Retinal pigment epithelial cell (primary cell): ENCODE measurements at regions not wholly inside any gene's neighbourhood (a gene's known extent, or its start where the extent isn't known, plus 50 kb on each side); places are given as distances from the start of the nearest gene placed in this dataset.

Experiments used
- DNase-seq: peaks from one replicate; pipeline ENCODE4 v3.0.0-alpha.2; 2010; ENCODE audit warnings: low read depth
- H3K4me3 ChIP-seq: 2 replicates; pipeline ENCODE4 v1.5.1; 2011; ENCODE audit warnings: mild to moderate bottlenecking, low read length, control low read depth, moderate library complexity
- TF ChIP-seq, protein P1 (sequence below): conservative IDR thresholded peaks from 2 replicates; pipeline ENCODE4 v1.5.1; 2011; ENCODE audit warnings: low read depth, low read length, control low read depth, inconsistent platforms

DNA sequence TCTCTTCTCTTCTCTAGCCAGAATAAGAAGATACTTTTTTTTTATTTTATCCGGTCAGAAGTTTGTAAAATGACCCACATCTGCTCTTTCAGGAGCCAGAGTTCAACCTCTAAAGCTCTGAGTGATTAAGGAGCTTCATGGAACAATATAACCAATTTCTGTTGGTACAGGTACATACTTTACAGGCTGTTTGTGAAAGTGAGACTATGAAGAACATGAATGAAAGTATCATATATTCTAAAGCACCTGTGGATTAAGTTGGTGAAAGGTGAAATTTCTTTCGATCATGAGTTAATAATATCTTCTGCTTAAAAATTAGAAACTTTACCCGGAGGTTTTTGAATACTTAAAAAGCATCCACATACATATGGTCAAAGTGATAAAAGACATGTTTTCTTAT lies 65.2 kb downstream of the DMRT2 start:
- H3K4me3 ChIP-seq, result no peak overlapping the region

DNA sequence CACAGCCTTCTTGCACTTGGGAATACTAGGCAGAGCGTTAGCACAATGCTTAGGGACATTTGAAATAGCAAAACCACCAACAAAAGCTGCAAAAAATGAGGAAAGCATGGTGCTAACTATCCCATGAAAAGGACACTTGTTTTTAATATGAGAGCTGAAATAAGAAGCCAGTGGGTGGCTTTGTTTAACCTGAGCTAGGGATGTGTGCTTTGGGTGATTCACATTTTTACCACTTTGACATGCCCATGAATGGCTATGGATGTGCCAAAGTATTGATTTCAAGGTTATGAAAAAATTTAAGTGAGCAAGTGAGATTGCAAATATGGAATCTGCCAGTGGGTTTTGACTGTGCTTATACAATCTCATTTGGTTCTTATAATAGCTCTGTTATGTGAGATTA lies 67.3 kb downstream of the DMRT2 start:
- TF ChIP-seq, protein P1, sequence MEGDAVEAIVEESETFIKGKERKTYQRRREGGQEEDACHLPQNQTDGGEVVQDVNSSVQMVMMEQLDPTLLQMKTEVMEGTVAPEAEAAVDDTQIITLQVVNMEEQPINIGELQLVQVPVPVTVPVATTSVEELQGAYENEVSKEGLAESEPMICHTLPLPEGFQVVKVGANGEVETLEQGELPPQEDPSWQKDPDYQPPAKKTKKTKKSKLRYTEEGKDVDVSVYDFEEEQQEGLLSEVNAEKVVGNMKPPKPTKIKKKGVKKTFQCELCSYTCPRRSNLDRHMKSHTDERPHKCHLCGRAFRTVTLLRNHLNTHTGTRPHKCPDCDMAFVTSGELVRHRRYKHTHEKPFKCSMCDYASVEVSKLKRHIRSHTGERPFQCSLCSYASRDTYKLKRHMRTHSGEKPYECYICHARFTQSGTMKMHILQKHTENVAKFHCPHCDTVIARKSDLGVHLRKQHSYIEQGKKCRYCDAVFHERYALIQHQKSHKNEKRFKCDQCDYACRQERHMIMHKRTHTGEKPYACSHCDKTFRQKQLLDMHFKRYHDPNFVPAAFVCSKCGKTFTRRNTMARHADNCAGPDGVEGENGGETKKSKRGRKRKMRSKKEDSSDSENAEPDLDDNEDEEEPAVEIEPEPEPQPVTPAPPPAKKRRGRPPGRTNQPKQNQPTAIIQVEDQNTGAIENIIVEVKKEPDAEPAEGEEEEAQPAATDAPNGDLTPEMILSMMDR, result no peak
- H3K4me3 ChIP-seq, result no peak overlapping the region
- no peak for DNase-seq

More for the DNA sequence above, 65.2 kb downstream of the DMRT2 start:
- DNase-seq, result no peak
- TF ChIP-seq, protein P1, result no peak

DNA sequence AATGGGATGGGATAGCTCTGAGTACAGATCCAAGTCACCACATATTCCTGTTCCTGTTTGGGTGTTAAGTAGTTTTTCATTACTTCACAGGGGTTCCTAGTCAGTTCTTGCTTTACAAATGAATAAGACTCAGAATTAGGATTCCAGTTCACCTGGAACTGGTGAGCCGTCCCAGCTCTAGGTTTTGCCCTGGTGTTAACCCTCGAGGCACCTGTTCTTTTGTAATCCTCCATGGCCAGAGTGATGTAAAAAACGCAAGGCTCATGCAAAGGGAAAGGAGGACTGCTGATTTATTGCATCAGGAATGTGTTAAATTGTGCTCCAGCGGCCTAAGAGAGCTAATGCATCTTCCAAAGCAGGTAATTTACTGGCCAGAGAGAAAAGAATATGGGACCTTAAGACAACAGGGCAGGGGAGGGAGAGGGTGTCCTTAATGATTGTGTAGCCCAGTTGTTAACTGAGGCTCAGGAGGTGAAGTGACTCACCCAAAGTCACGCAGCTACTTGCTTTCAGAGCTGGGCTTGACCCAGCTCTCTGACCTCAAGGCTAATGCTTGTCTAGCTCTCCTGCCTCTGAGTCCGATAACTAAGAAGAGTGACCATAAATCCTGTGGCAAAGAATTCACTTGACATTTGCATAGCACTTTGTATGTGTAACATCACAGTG lies 70.5 kb downstream of the DMRT2 start:
- no peak overlapping the region for H3K4me3 ChIP-seq
- DNase-seq, result no peak
- TF ChIP-seq, protein P1, result no peak

DNA sequence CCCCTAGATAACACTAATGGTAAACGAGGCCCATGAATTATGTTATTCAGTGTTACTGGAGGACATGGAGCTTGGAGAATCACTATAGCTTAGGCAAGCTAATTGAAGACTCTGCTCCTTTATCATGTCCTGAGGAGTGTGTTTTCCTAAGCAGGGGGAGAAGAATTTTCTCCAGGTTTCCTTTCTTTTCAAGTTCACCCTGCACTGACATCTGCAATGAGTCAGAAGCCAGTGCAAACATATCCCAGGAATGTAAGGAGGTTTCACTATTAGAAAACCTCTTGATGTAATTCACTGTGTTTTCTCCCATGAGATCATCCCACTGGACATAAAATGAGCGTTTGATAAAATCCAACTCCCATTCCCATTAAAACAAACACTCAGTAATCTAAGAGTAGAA lies 75.6 kb downstream of the DMRT2 start:
- DNase-seq, result no peak
- TF ChIP-seq, protein P1, result no peak
- no peak overlapping the region for H3K4me3 ChIP-seq

DNA sequence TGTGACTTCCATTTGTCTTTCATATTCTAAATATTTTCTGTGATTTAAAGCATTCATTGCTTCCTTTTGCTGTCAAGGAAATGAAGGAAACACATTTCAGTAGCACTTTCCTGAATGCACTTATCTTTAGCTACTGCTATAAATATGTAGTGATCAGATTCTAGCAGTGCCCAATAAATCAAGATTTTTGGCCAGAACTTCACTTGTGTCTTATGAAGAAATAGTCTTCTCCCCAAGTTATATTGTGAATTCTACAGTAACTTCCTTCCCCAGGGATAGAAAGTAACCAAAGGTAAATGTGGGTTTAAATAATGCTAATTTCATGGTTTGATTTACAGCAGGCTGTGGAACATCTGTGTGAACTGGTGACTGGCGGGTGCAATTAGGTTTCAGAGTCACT lies 77.9 kb downstream of the DMRT2 start:
- no peak overlapping the region for H3K4me3 ChIP-seq
- DNase-seq, result no peak
- TF ChIP-seq, protein P1, result no peak

DNA sequence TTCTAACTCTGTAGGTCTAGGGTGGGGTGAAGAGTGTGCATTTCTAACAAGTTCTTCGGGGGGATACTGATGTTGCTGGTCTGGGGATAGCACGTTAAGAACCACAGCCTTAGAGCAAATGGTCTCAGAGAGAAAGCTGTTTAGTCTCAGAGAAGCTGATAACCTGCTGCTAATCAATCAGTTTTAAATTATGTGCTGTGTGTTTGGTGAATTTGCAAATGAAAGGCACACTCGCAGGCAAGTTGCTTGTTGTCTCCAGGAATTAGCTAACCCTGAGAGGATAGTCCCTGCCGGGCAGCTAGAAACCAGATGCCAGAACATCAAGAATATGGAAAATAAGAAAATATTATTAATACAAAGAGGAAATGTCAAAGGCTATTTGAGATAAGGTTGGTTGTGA lies 79.2 kb downstream of the DMRT2 start:
- DNase-seq, result no peak
- TF ChIP-seq, protein P1, result no peak

DNA sequence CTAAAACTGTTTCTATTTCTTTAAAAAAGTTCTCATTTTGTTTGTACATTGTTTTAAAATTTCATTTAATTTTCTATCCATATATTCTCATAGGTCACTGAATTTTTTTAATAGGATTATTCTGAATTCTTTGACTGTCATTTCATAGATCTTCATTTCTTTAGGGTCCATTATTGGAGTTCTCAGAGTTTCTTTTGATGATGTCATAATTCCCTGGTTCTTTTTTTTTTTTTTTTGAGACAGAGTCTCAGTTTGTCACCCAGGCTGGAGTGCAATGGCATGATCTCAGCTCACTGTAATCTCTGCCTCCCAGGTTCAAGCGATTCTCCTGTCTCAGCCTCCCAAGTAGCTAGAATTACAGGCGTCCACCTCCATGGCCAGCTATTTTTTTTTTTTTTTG lies 89.9 kb downstream of the DMRT2 start:
- DNase-seq, result no peak
- TF ChIP-seq, protein P1, result no peak

More for the DNA sequence above, 79.2 kb downstream of the DMRT2 start:
- no peak overlapping the region for H3K4me3 ChIP-seq

More for the DNA sequence above, 89.9 kb downstream of the DMRT2 start:
- H3K4me3 ChIP-seq, result no peak overlapping the region
